ENCODE measurements at regions not wholly inside any gene's neighbourhood (a gene's known extent, or its start where the extent isn't known, plus 50 kb on each side); places are given as distances from the start of the nearest gene placed in this dataset.

GRCh38 chr5:68452286-68452685 lies 236.7 kb downstream of the PIK3R1 start:
- H3K36me3 ChIP-seq: no peaks in the 10 kb centered on the region
- no peak for TF ChIP-seq CTCF (IDR thresholded peaks at IDR 0.05; ENCODE audit: low read depth, low read length)
- no peak overlapping the region for H3K27ac ChIP-seq

GRCh38 chr5:68454172-68454571 lies 238.6 kb downstream of the PIK3R1 start:
- no peak overlapping the region for H3K4me3 ChIP-seq
- H3K36me3 ChIP-seq: no peaks in the 10 kb centered on the region
- no peaks in the 10 kb centered on the region for H3K27me3 ChIP-seq
- TF ChIP-seq CTCF (IDR thresholded peaks at IDR 0.05; ENCODE audit: low read depth, low read length): no peak
- peaks cover 5% of the 10 kb centered on the region for H3K4me1 ChIP-seq (ENCODE audit: low read depth)
- H3K9me3 ChIP-seq (ENCODE audit: low read depth): no peaks in the 10 kb centered on the region
- no peak overlapping the region for H3K27ac ChIP-seq
- no peak for DNase-seq (ENCODE audit: low read depth in 1 of 2, low spot score in 1 of 2)

More at GRCh38 chr5:68452286-68452685, 236.7 kb downstream of the PIK3R1 start:
- DNase-seq (ENCODE audit: low read depth in 1 of 2, low spot score in 1 of 2): no peak
- H3K4me3 ChIP-seq: no peak overlapping the region
- H3K4me1 ChIP-seq (ENCODE audit: low read depth): peaks cover 5% of the 10 kb centered on the region
- H3K9me3 ChIP-seq (ENCODE audit: low read depth): no peaks in the 10 kb centered on the region
- H3K27me3 ChIP-seq: no peaks in the 10 kb centered on the region

- Histone ChIP-seq H3K36me3 (no peaks in the 10 kb centered on the region), H3K27me3 (no peaks in the 10 kb centered on the region), H3K4me1 (ENCODE audit: low read depth) (peaks cover 9% of the 10 kb centered on the region), H3K27ac (no peak overlapping the region), H3K9me3 (ENCODE audit: low read depth) (no peaks in the 10 kb centered on the region), H3K4me3 (no peak overlapping the region)
- no peak for DNase-seq (ENCODE audit: low read depth in 1 of 2, low spot score in 1 of 2)
- TF ChIP-seq CTCF (IDR thresholded peaks at IDR 0.05; ENCODE audit: low read depth, low read length): no peak
Measured at GRCh38 chr5:68454766-68455165, 239.2 kb downstream of the PIK3R1 start.

GRCh38 chr5:68455216-68455615 lies 239.7 kb downstream of the PIK3R1 start:
- Histone ChIP-seq H3K27ac (no peak overlapping the region), H3K27me3 (no peaks in the 10 kb centered on the region), H3K9me3 (ENCODE audit: low read depth) (no peaks in the 10 kb centered on the region), H3K4me1 (ENCODE audit: low read depth) (peaks cover 13% of the 10 kb centered on the region), H3K36me3 (no peaks in the 10 kb centered on the region), H3K4me3 (no peak overlapping the region)
- TF ChIP-seq CTCF (IDR thresholded peaks at IDR 0.05; ENCODE audit: low read depth, low read length): no peak
- no peak for DNase-seq (ENCODE audit: low read depth in 1 of 2, low spot score in 1 of 2)

- DNase-seq (ENCODE audit: low read depth in 1 of 2, low spot score in 1 of 2): peak in 1 of 2 donors; percentile 60
- H3K4me1 ChIP-seq (ENCODE audit: low read depth): peaks cover 13% of the 10 kb centered on the region
- no peaks in the 10 kb centered on the region for H3K27me3 ChIP-seq
- no peak overlapping the region for H3K4me3 ChIP-seq
- TF ChIP-seq CTCF (IDR thresholded peaks at IDR 0.05; ENCODE audit: low read depth, low read length): no peak
- no peak overlapping the region for H3K27ac ChIP-seq
- no peaks in the 10 kb centered on the region for H3K36me3 ChIP-seq
- no peaks in the 10 kb centered on the region for H3K9me3 ChIP-seq (ENCODE audit: low read depth)
Measured at GRCh38 chr5:68456756-68457217, 241.2 kb downstream of the PIK3R1 start.

GRCh38 chr5:68457285-68457684 lies 241.7 kb downstream of the PIK3R1 start:
- no peak for TF ChIP-seq CTCF (IDR thresholded peaks at IDR 0.05; ENCODE audit: low read depth, low read length)
- DNase-seq (ENCODE audit: low read depth in 1 of 2, low spot score in 1 of 2): no peak
- Histone ChIP-seq H3K27me3 (no peaks in the 10 kb centered on the region), H3K4me1 (ENCODE audit: low read depth) (peaks cover 13% of the 10 kb centered on the region), H3K9me3 (ENCODE audit: low read depth) (no peaks in the 10 kb centered on the region), H3K36me3 (no peaks in the 10 kb centered on the region), H3K4me3 (no peak overlapping the region), H3K27ac (no peak overlapping the region)

All from cardiac muscle cell (in vitro differentiated cells and primary cell).